ENCODE measurements at regions not wholly inside any gene's neighbourhood (a gene's known extent, or its start where the extent isn't known, plus 50 kb on each side); places are given as distances from the start of the nearest gene placed in this dataset.
"Not testable (repeated sequence)": the region's sequence is repeated elsewhere in the genome, so short reads cannot be mapped to it uniquely, and the experiment has no call there.

- H3K36me3 Mint-ChIP-seq (ENCODE audit: low read depth); H3K27me3 Mint-ChIP-seq; H3K9me3 Mint-ChIP-seq; DNase-seq; H3K27ac Mint-ChIP-seq; H3K4me1 Mint-ChIP-seq; ATAC-seq; H3K4me3 Mint-ChIP-seq: not testable (repeated sequence)
These were observed 106.8 kb upstream of the ZNF322 start for GRCh38 chr6:26766203-26766902.

GRCh38 chr6:26770941-26771666 lies 111.6 kb upstream of the ZNF322 start:
- not testable (repeated sequence) for H3K27me3 Mint-ChIP-seq; H3K4me3 Mint-ChIP-seq; H3K9me3 Mint-ChIP-seq; H3K36me3 Mint-ChIP-seq (ENCODE audit: low read depth); H3K27ac Mint-ChIP-seq; ATAC-seq; DNase-seq; H3K4me1 Mint-ChIP-seq

GRCh38 chr6:26773414-26773813 lies 113.9 kb upstream of the ZNF322 start:
- ATAC-seq; H3K27ac Mint-ChIP-seq; H3K27me3 Mint-ChIP-seq; H3K36me3 Mint-ChIP-seq (ENCODE audit: low read depth); DNase-seq; H3K9me3 Mint-ChIP-seq; H3K4me3 Mint-ChIP-seq; H3K4me1 Mint-ChIP-seq: not testable (repeated sequence)

GRCh38 chr6:26780563-26780962 lies 121.0 kb upstream of the ZNF322 start:
- H3K27me3 Mint-ChIP-seq; H3K27ac Mint-ChIP-seq; ATAC-seq; DNase-seq; H3K36me3 Mint-ChIP-seq (ENCODE audit: low read depth); H3K4me3 Mint-ChIP-seq; H3K9me3 Mint-ChIP-seq; H3K4me1 Mint-ChIP-seq: not testable (repeated sequence)

- H3K27me3 Mint-ChIP-seq, H3K9me3 Mint-ChIP-seq: not testable (repeated sequence)
These were observed 136.1 kb upstream of the ZNF322 start for GRCh38 chr6:26795474-26796307.

GRCh38 chr6:26799903-26800633 lies 140.5 kb upstream of the ZNF322 start:
- ATAC-seq: peak; percentile 15
- not testable (repeated sequence) for H3K27ac Mint-ChIP-seq; H3K36me3 Mint-ChIP-seq (ENCODE audit: low read depth); H3K27me3 Mint-ChIP-seq; DNase-seq; H3K4me1 Mint-ChIP-seq; H3K9me3 Mint-ChIP-seq; H3K4me3 Mint-ChIP-seq

More at GRCh38 chr6:26795474-26796307, 136.1 kb upstream of the ZNF322 start:
- not testable (repeated sequence) for H3K4me1 Mint-ChIP-seq; H3K27ac Mint-ChIP-seq; H3K4me3 Mint-ChIP-seq; H3K36me3 Mint-ChIP-seq (ENCODE audit: low read depth); ATAC-seq; DNase-seq

- H3K27me3 Mint-ChIP-seq; H3K4me3 Mint-ChIP-seq; H3K27ac Mint-ChIP-seq; H3K4me1 Mint-ChIP-seq; DNase-seq; ATAC-seq; H3K36me3 Mint-ChIP-seq (ENCODE audit: low read depth); H3K9me3 Mint-ChIP-seq: not testable (repeated sequence)
These were observed 144.2 kb upstream of the ZNF322 start for GRCh38 chr6:26803762-26804161.

- not testable (repeated sequence) for H3K4me1 Mint-ChIP-seq; H3K9me3 Mint-ChIP-seq; ATAC-seq; DNase-seq; H3K27me3 Mint-ChIP-seq; H3K27ac Mint-ChIP-seq; H3K36me3 Mint-ChIP-seq (ENCODE audit: low read depth); H3K4me3 Mint-ChIP-seq
These were observed 152.1 kb upstream of the ZNF322 start for GRCh38 chr6:26811486-26812116.

GRCh38 chr6:26818640-26819225 lies 159.2 kb upstream of the ZNF322 start:
- H3K4me1 Mint-ChIP-seq; H3K36me3 Mint-ChIP-seq (ENCODE audit: low read depth); H3K27me3 Mint-ChIP-seq; H3K9me3 Mint-ChIP-seq; ATAC-seq; H3K27ac Mint-ChIP-seq; H3K4me3 Mint-ChIP-seq; DNase-seq: not testable (repeated sequence)

GRCh38 chr6:26827965-26828364 lies 168.4 kb upstream of the ZNF322 start:
- H3K27ac Mint-ChIP-seq; H3K27me3 Mint-ChIP-seq; H3K4me1 Mint-ChIP-seq; H3K9me3 Mint-ChIP-seq; ATAC-seq; H3K4me3 Mint-ChIP-seq; DNase-seq; H3K36me3 Mint-ChIP-seq (ENCODE audit: low read depth): not testable (repeated sequence)

- H3K36me3 Mint-ChIP-seq (ENCODE audit: low read depth); DNase-seq; ATAC-seq; H3K4me1 Mint-ChIP-seq; H3K27me3 Mint-ChIP-seq; H3K4me3 Mint-ChIP-seq; H3K27ac Mint-ChIP-seq; H3K9me3 Mint-ChIP-seq: not testable (repeated sequence)
These were observed 169.9 kb upstream of the ZNF322 start for GRCh38 chr6:26829480-26829879.

GRCh38 chr6:26830992-26831391 lies 171.4 kb upstream of the ZNF322 start:
- DNase-seq; ATAC-seq; H3K27ac Mint-ChIP-seq; H3K27me3 Mint-ChIP-seq; H3K4me3 Mint-ChIP-seq; H3K9me3 Mint-ChIP-seq; H3K36me3 Mint-ChIP-seq (ENCODE audit: low read depth); H3K4me1 Mint-ChIP-seq: not testable (repeated sequence)

- DNase-seq; H3K27me3 Mint-ChIP-seq; H3K27ac Mint-ChIP-seq; H3K4me3 Mint-ChIP-seq; H3K4me1 Mint-ChIP-seq; H3K36me3 Mint-ChIP-seq (ENCODE audit: low read depth); H3K9me3 Mint-ChIP-seq; ATAC-seq: not testable (repeated sequence)
These were observed 176.2 kb upstream of the ZNF322 start for GRCh38 chr6:26835707-26836106.

- not testable (repeated sequence) for H3K27ac Mint-ChIP-seq; H3K27me3 Mint-ChIP-seq; H3K4me1 Mint-ChIP-seq; ATAC-seq; DNase-seq; H3K36me3 Mint-ChIP-seq (ENCODE audit: low read depth); H3K4me3 Mint-ChIP-seq; H3K9me3 Mint-ChIP-seq
These were observed 177.1 kb upstream of the ZNF322 start for GRCh38 chr6:26836657-26837056.
